Body of pancreas (tissue), 4 donors: ENCODE measurements at regions not wholly inside any gene's neighbourhood (a gene's known extent, or its start where the extent isn't known, plus 50 kb on each side); places are given as distances from the start of the nearest gene placed in this dataset.

Experiments
- CTCF ChIP-seq, 7 experiments: fragments of 450-650 bp in 4 of 7; fragments of 200-600 bp in 3 of 7; sonication (generic) in 3 of 7; IDR thresholded peaks; one replicate each; pipeline ENCODE4 v1.5.1; 2016 to 2019; ENCODE audit warnings: antibody characterized with exemption in 7 of 7
- POLR2A ChIP-seq, 3 donors: fragments of 450-650 bp; IDR thresholded peaks; one replicate each; pipeline ENCODE4 v1.6.1; 2016; ENCODE audit warnings: antibody characterized with exemption in 3 of 3, mild to moderate bottlenecking in 2 of 3

GRCh38 chr1:209433649-209434031, 149.9 kb upstream of the CAMK1G start:
- TF ChIP-seq CTCF (IDR thresholded peaks at IDR 0.05) = no peak
- no peak for TF ChIP-seq POLR2A (IDR thresholded peaks at IDR 0.05)
